Endothelial cell (in vitro differentiated cells): ENCODE measurements at regions not wholly inside any gene's neighbourhood (a gene's known extent, or its start where the extent isn't known, plus 50 kb on each side); places are given as distances from the start of the nearest gene placed in this dataset.

Experiments used
- DNase-seq: peaks from one replicate; pipeline ENCODE4 v3.0.0; 2021; ENCODE audit warnings: low spot score
- H3K27ac Mint-ChIP-seq: one replicate; pipeline ENCODE4 v1.8.0; 2021; ENCODE audit warnings: mixed read lengths, inconsistent platforms; ENCODE audit not compliant: unreplicated experiment
- H3K27me3 Mint-ChIP-seq: one replicate; pipeline ENCODE4 v1.8.0; 2021; ENCODE audit warnings: mild to moderate bottlenecking, moderate library complexity, mixed read lengths, inconsistent platforms; ENCODE audit not compliant: unreplicated experiment
- H3K36me3 Mint-ChIP-seq: one replicate; pipeline ENCODE4 v1.8.0; 2021; ENCODE audit warnings: mild to moderate bottlenecking, low read depth, mixed read lengths, inconsistent platforms; ENCODE audit not compliant: unreplicated experiment
- H3K4me1 Mint-ChIP-seq: one replicate; pipeline ENCODE4 v1.8.0; 2021; ENCODE audit warnings: mild to moderate bottlenecking, mixed read lengths, inconsistent platforms; ENCODE audit not compliant: unreplicated experiment
- H3K4me3 Mint-ChIP-seq: one replicate; pipeline ENCODE4 v1.8.0; 2021; ENCODE audit warnings: mild to moderate bottlenecking, mixed read lengths, inconsistent platforms; ENCODE audit not compliant: unreplicated experiment
- H3K9me3 Mint-ChIP-seq: one replicate; pipeline ENCODE4 v1.8.0; 2021; ENCODE audit warnings: mixed read lengths, inconsistent platforms; ENCODE audit not compliant: unreplicated experiment
- TF ChIP-seq, protein P1 (sequence below): fragments of 200-600 bp; sonication (generic); IDR thresholded peaks from one replicate; pipeline ENCODE4 v1.5.0; 2021; ENCODE audit warnings: antibody characterized with exemption; ENCODE audit not compliant: unreplicated experiment

- no peaks in the 10 kb centered on the region for H3K36me3 Mint-ChIP-seq
Measured at GRCh38 chr4:141346144-141346543, 125.4 kb downstream of the ZNF330 start.

GRCh38 chr4:141347684-141348083, 127.0 kb downstream of the ZNF330 start:
- DNase-seq, result no peak
- Mint-ChIP-seq H3K27ac (no peak overlapping the region), H3K27me3 (no peaks in the 10 kb centered on the region), H3K4me3 (no peak overlapping the region), H3K36me3 (no peaks in the 10 kb centered on the region), H3K4me1 (peaks cover 4% of the 10 kb centered on the region), H3K9me3 (no peaks in the 10 kb centered on the region)
- TF ChIP-seq, protein P1, sequence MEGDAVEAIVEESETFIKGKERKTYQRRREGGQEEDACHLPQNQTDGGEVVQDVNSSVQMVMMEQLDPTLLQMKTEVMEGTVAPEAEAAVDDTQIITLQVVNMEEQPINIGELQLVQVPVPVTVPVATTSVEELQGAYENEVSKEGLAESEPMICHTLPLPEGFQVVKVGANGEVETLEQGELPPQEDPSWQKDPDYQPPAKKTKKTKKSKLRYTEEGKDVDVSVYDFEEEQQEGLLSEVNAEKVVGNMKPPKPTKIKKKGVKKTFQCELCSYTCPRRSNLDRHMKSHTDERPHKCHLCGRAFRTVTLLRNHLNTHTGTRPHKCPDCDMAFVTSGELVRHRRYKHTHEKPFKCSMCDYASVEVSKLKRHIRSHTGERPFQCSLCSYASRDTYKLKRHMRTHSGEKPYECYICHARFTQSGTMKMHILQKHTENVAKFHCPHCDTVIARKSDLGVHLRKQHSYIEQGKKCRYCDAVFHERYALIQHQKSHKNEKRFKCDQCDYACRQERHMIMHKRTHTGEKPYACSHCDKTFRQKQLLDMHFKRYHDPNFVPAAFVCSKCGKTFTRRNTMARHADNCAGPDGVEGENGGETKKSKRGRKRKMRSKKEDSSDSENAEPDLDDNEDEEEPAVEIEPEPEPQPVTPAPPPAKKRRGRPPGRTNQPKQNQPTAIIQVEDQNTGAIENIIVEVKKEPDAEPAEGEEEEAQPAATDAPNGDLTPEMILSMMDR, result no peak

More at GRCh38 chr4:141346144-141346543, 125.4 kb downstream of the ZNF330 start:
- no peaks in the 10 kb centered on the region for H3K27me3 Mint-ChIP-seq
- no peaks in the 10 kb centered on the region for H3K9me3 Mint-ChIP-seq
- H3K27ac Mint-ChIP-seq, result no peak overlapping the region
- H3K4me1 Mint-ChIP-seq, result peaks cover 6% of the 10 kb centered on the region
- TF ChIP-seq, protein P1, result peak; percentile 41
- no peak for DNase-seq
- no peak overlapping the region for H3K4me3 Mint-ChIP-seq

GRCh38 chr4:141348125-141348524, 127.4 kb downstream of the ZNF330 start:
- Mint-ChIP-seq H3K4me3 (no peak overlapping the region), H3K36me3 (no peaks in the 10 kb centered on the region), H3K27ac (no peak overlapping the region), H3K4me1 (peaks cover 8% of the 10 kb centered on the region), H3K9me3 (no peaks in the 10 kb centered on the region), H3K27me3 (no peaks in the 10 kb centered on the region)
- TF ChIP-seq, protein P1, result no peak
- DNase-seq, result no peak

- H3K27ac Mint-ChIP-seq, result no peak overlapping the region
Measured at GRCh38 chr4:141348573-141348972, 127.9 kb downstream of the ZNF330 start.

GRCh38 chr4:141349236-141349635, 128.5 kb downstream of the ZNF330 start:
- Mint-ChIP-seq H3K4me3 (no peak overlapping the region), H3K36me3 (no peaks in the 10 kb centered on the region), H3K27ac (no peak overlapping the region), H3K4me1 (peaks cover 14% of the 10 kb centered on the region), H3K9me3 (no peaks in the 10 kb centered on the region), H3K27me3 (no peaks in the 10 kb centered on the region)
- DNase-seq, result no peak
- TF ChIP-seq, protein P1, result no peak

More at GRCh38 chr4:141348573-141348972, 127.9 kb downstream of the ZNF330 start:
- no peaks in the 10 kb centered on the region for H3K9me3 Mint-ChIP-seq
- H3K4me1 Mint-ChIP-seq, result peaks cover 12% of the 10 kb centered on the region
- H3K27me3 Mint-ChIP-seq, result no peaks in the 10 kb centered on the region
- TF ChIP-seq, protein P1, result no peak
- no peak for DNase-seq
- no peaks in the 10 kb centered on the region for H3K36me3 Mint-ChIP-seq
- no peak overlapping the region for H3K4me3 Mint-ChIP-seq
